AG10803 (cell line): ENCODE measurements at regions not wholly inside any gene's neighbourhood (a gene's known extent, or its start where the extent isn't known, plus 50 kb on each side); places are given as distances from the start of the nearest gene placed in this dataset.
"Not testable (repeated sequence)": the region's sequence is repeated elsewhere in the genome, so short reads cannot be mapped to it uniquely, and the experiment has no call there.

ENCODE experiments used
- DNase-seq: peaks from one replicate; pipeline ENCODE4 v3.0.0; 2010; ENCODE audit warnings: low read depth
- H3K4me3 ChIP-seq: 2 replicates; pipeline ENCODE4 v1.5.1; 2011; ENCODE audit warnings: mild to moderate bottlenecking, low read length, control low read depth
- TF ChIP-seq, protein P1 (sequence below): conservative IDR thresholded peaks from 2 replicates; pipeline ENCODE4 v1.5.1; 2011; ENCODE audit warnings: mild to moderate bottlenecking, low read length, control low read depth, inconsistent platforms

DNA sequence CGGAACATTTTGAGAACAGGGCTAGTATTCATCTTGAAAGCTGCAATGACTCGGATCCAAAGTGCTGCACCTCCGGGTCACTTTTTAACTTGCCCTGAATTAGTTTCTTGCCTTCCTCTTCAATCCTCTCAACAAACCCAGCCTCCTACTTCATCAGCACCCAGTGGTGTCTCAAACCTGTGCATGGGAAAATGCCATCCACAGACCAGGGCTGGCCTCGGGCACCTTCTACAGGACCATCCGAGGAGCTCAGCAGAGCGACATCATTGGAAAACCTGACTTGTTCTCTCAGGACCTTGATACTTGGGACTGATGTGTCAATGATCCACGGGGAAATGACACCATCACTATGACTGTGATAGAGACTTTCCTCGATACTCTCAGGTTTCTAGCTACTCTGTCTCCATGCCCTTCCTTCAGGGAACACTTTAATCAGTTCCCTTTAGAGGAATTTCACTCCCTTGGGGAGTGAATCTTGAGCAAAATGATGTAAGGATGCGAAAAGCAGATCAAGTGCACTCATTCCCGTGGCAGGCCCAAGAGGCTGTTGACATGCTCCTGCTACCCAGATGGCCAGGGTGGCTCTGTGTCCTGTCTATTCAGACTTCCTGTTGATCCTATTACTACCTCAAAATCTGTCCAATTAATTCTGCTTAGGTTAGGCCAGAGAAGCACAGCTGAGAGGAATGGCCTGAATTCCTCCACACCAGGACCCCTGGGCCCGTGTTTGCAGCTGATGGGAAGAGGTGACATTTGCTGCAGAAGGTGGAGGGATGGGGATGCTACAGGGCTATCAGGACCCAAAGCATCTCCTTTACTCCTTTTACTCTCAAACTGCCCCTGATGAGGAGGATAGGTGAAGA lies 96.5 kb upstream of the SLC25A48 start:
- no peak overlapping the region for H3K4me3 ChIP-seq
- DNase-seq, result no peak
- TF ChIP-seq, protein P1, sequence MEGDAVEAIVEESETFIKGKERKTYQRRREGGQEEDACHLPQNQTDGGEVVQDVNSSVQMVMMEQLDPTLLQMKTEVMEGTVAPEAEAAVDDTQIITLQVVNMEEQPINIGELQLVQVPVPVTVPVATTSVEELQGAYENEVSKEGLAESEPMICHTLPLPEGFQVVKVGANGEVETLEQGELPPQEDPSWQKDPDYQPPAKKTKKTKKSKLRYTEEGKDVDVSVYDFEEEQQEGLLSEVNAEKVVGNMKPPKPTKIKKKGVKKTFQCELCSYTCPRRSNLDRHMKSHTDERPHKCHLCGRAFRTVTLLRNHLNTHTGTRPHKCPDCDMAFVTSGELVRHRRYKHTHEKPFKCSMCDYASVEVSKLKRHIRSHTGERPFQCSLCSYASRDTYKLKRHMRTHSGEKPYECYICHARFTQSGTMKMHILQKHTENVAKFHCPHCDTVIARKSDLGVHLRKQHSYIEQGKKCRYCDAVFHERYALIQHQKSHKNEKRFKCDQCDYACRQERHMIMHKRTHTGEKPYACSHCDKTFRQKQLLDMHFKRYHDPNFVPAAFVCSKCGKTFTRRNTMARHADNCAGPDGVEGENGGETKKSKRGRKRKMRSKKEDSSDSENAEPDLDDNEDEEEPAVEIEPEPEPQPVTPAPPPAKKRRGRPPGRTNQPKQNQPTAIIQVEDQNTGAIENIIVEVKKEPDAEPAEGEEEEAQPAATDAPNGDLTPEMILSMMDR, result no peak

- H3K4me3 ChIP-seq, DNase-seq: not testable (repeated sequence)
Measured at GRCh38 chr5:135736952-135737351, 97.5 kb upstream of the SLC25A48 start.

- no peak for DNase-seq
- TF ChIP-seq, protein P1, result no peak
- no peak overlapping the region for H3K4me3 ChIP-seq
Measured at GRCh38 chr5:135735831-135736230, 98.6 kb upstream of the SLC25A48 start.

GRCh38 chr5:135734956-135735355 lies 99.5 kb upstream of the SLC25A48 start:
- H3K4me3 ChIP-seq, DNase-seq: not testable (repeated sequence)

DNA sequence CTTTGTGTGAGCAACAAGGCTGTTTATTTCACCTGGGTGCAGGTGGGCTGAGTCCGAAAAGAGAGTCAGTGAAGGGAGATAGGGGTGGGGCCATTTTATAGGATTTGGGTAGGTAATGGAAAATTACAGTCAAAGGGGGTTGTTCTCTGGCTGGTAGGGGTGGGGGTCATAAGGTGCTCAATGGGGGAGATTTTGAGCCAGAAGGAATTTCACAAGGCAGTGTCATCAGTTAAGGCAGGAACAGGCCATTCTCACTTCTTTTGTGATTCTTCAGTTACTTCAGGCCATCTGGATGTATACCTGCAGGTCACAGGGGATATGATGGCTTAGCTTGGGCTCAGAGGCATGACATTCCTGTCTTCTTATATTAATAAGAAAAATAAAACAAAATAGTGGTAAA lies 103.4 kb upstream of the SLC25A48 start:
- H3K4me3 ChIP-seq, DNase-seq: not testable (repeated sequence)

DNA sequence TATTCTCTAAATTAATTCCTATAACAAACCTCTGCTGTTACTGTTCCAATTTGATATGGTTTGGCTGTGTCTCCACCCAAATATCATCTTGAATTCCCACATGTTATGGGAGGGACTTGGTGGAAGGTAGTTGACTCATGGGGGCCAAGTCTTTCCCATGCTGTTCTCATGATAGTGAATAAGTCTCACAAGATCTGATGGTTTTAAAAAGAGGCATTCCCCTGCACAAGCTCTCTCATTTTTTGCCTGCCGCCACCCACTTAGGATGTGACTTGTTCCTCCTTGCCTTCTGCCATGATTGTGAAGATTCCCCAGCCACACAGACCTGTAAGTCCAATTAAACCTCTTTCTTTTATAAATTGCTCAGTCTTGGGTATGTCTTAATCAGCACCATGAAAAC lies 104.3 kb upstream of the SLC25A48 start:
- not testable (repeated sequence) for DNase-seq, H3K4me3 ChIP-seq

GRCh38 chr5:135729321-135729786 lies 105.1 kb upstream of the SLC25A48 start:
- DNase-seq, result peak; percentile 45
- no peak overlapping the region for H3K4me3 ChIP-seq
- TF ChIP-seq, protein P1, result peak; percentile 44

DNA sequence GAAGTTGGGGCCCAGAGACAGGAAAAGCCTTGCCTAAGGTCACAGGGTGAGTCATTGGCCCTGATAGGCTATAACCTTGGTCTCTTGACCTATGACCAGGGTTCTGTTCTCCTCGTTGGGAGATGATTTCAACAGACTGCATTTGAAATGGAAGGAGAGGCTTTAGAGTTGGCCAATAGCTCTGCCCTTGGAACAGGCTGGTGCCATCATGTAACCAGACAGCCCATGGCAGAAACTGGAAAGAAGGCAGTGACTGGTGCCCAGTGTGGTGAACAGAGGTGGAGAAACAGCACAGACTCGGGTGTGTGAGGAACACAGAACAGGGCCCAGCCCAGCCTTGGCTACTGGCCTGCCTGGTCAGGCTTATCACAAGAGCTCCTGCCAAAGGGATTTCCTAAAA lies 109.8 kb upstream of the SLC25A48 start:
- DNase-seq, result no peak
- no peak overlapping the region for H3K4me3 ChIP-seq
- TF ChIP-seq, protein P1, result no peak

- no peak for DNase-seq
- TF ChIP-seq, protein P1, result no peak
Measured at GRCh38 chr5:135723491-135723890, 111.0 kb upstream of the SLC25A48 start.

More at GRCh38 chr5:135723491-135723890, 111.0 kb upstream of the SLC25A48 start:
- H3K4me3 ChIP-seq, result no peak overlapping the region
